Keratinocyte (primary cell): ENCODE measurements at regions not wholly inside any gene's neighbourhood (a gene's known extent, or its start where the extent isn't known, plus 50 kb on each side); places are given as distances from the start of the nearest gene placed in this dataset.

Source experiments
- DNase-seq: peaks from one replicate; pipeline ENCODE4 v3.0.0-alpha.2; 2011; ENCODE audit warnings: low read depth, missing footprints, low spot score
- FAIRE-seq: peaks from 2 replicates; lab custom pipeline; 2011; peaks lifted over from hg19 to GRCh38; lab: Jason Lieb, UNC
- H2AFZ ChIP-seq: 2 replicates; pipeline ENCODE4 v1.6.0; 2012; ENCODE audit warnings: low read length, control low read depth, inconsistent platforms; ENCODE audit not compliant: control insufficient read depth
- H3K27ac ChIP-seq: 2 replicates; pipeline ENCODE4 v1.5.1; 2011; ENCODE audit warnings: low read length; ENCODE audit not compliant: control insufficient read depth, insufficient read depth
- H3K27me3 ChIP-seq: 3 replicates; pipeline ENCODE4 v1.6.0; 2011; ENCODE audit warnings: low read length; ENCODE audit not compliant: control insufficient read depth, insufficient read depth; ENCODE audit errors: extremely low read depth
- H3K36me3 ChIP-seq, 2 experiments: 2 replicates in 1 of 2; 3 replicates in 1 of 2; pipeline ENCODE4 v1.5.1; 2011; ENCODE audit warnings: low read length in 2 of 2, mild to moderate bottlenecking in 1 of 2; ENCODE audit not compliant: control insufficient read depth in 2 of 2, insufficient read depth in 2 of 2; ENCODE audit errors: extremely low read depth in 1 of 2
- H3K4me1 ChIP-seq: 3 replicates; pipeline ENCODE4 v1.5.1; 2011; ENCODE audit warnings: low read length; ENCODE audit not compliant: control insufficient read depth, insufficient read depth; ENCODE audit errors: extremely low read depth
- H3K4me2 ChIP-seq: 3 replicates; pipeline ENCODE4 v1.6.0; 2011; ENCODE audit warnings: low read depth, low read length; ENCODE audit not compliant: control insufficient read depth, insufficient read depth; ENCODE audit errors: extremely low read depth
- H3K4me3 ChIP-seq, 3 experiments: fragments of 200-600 bp in 1 of 3; sonication (generic) in 1 of 3; 2 replicates in 2 of 3; 3 replicates in 1 of 3; pipeline ENCODE4 v1.5.1; 2011 to 2016; ENCODE audit warnings: low read length in 3 of 3, mild to moderate bottlenecking in 3 of 3, control low read depth in 2 of 3, inconsistent platforms in 1 of 3, low read depth in 1 of 3, mixed read lengths in 1 of 3, mixed run types in 1 of 3, moderate library complexity in 1 of 3; ENCODE audit not compliant: control insufficient read depth in 2 of 3, insufficient read depth in 2 of 3; ENCODE audit errors: extremely low read depth in 1 of 3
- H3K79me2 ChIP-seq: 2 replicates; pipeline ENCODE4 v1.6.0; 2012; ENCODE audit warnings: low read length; ENCODE audit not compliant: control insufficient read depth, insufficient read depth
- H3K9ac ChIP-seq: 3 replicates; pipeline ENCODE4 v1.6.0; 2011; ENCODE audit warnings: low read length; ENCODE audit not compliant: control insufficient read depth, insufficient read depth; ENCODE audit errors: extremely low read depth
- H3K9me1 ChIP-seq: 3 replicates; pipeline ENCODE4 v1.6.0; 2011; ENCODE audit warnings: low read length; ENCODE audit not compliant: control insufficient read depth, insufficient read depth; ENCODE audit errors: extremely low read depth
- H3K9me3 ChIP-seq: 2 replicates; pipeline ENCODE4 v1.5.1; 2012; ENCODE audit warnings: low read depth, low read length; ENCODE audit not compliant: control insufficient read depth
- H4K20me1 ChIP-seq: 3 replicates; pipeline ENCODE4 v1.6.0; 2011; ENCODE audit warnings: low read length; ENCODE audit not compliant: control insufficient read depth, insufficient read depth; ENCODE audit errors: extremely low read depth
- CTCF ChIP-seq, 3 experiments: IDR thresholded peaks in 1 of 3; conservative IDR thresholded peaks in 1 of 3; optimal IDR thresholded peaks in 1 of 3; 2 replicates in 2 of 3; 3 replicates in 1 of 3; pipeline versions ENCODE3 to v1.5.1; 2011; ENCODE audit warnings: low read length in 3 of 3, mild to moderate bottlenecking in 3 of 3, moderate library complexity in 2 of 3, control low read depth in 1 of 3, inconsistent platforms in 1 of 3; ENCODE audit not compliant: insufficient read depth in 2 of 3; ENCODE audit errors: extremely low read depth in 1 of 3
- EZH2 ChIP-seq: IDR thresholded peaks from one replicate; pipeline ENCODE4 v1.6.1; 2012; ENCODE audit warnings: inconsistent platforms, mild to moderate bottlenecking, low read length, moderate library complexity
- dilution Hi-C: fragments of 300-500 bp; cut with MboI; formaldehyde crosslinking; loops from one replicate; pipeline ENCODE4 v1.7.0; 2020; ENCODE audit warnings: low sequenced_read_pairs; ENCODE audit not compliant: extremely low pct_ligation_motif_present

- H3K9ac ChIP-seq = no peak overlapping the region
Observed at GRCh38 chr1:112852934-112853333, 103.1 kb downstream of the SLC16A1 start.

GRCh38 chr1:112852276-112852675 lies 103.7 kb downstream of the SLC16A1 start:
- no peaks in the 10 kb centered on the region for H3K27me3 ChIP-seq
- no peaks in the 10 kb centered on the region for H4K20me1 ChIP-seq
- dilution Hi-C loops = no loop called here
- H3K9me3 ChIP-seq = no peaks in the 10 kb centered on the region
- DNase-seq = no peak
- H3K27ac ChIP-seq = peak overlapping the region; percentile 49
- peak overlapping the region; percentile 27 for H3K4me2 ChIP-seq
- H3K4me3 ChIP-seq = peak overlapping the region in 1 of 3 experiments; percentile 13
- TF ChIP-seq EZH2 = no peak
- no peak for TF ChIP-seq CTCF (optimal IDR thresholded peaks at IDR 0.05 in 1 of 3, IDR thresholded peaks at IDR 0.05 in 1 of 3, conservative IDR thresholded peaks at IDR 0.05 in 1 of 3; ENCODE audit: extremely low read depth in 1 of 3, insufficient read depth in 2 of 3, low read length in 3 of 3)
- H3K36me3 ChIP-seq = no peaks in the 10 kb centered on the region
- FAIRE-seq = no peak
- H3K9me1 ChIP-seq = no peaks in the 10 kb centered on the region
- no peak overlapping the region for H2AFZ ChIP-seq
- no peaks in the 10 kb centered on the region for H3K79me2 ChIP-seq
- no peak overlapping the region for H3K9ac ChIP-seq
- peaks cover 17% of the 10 kb centered on the region for H3K4me1 ChIP-seq

More at GRCh38 chr1:112852934-112853333, 103.1 kb downstream of the SLC16A1 start:
- Histone ChIP-seq H3K4me3 (no peak overlapping the region), H2AFZ (no peak overlapping the region), H3K27ac (no peak overlapping the region), H3K9me1 (no peaks in the 10 kb centered on the region), H3K79me2 (no peaks in the 10 kb centered on the region), H4K20me1 (no peaks in the 10 kb centered on the region), H3K4me2 (no peak overlapping the region), H3K9me3 (no peaks in the 10 kb centered on the region), H3K36me3 (no peaks in the 10 kb centered on the region), H3K4me1 (peaks cover 17% of the 10 kb centered on the region), H3K27me3 (no peaks in the 10 kb centered on the region)
- TF ChIP-seq CTCF (optimal IDR thresholded peaks at IDR 0.05 in 1 of 3, IDR thresholded peaks at IDR 0.05 in 1 of 3, conservative IDR thresholded peaks at IDR 0.05 in 1 of 3; ENCODE audit: extremely low read depth in 1 of 3, insufficient read depth in 2 of 3, low read length in 3 of 3) = no peak
- no peak for TF ChIP-seq EZH2
- dilution Hi-C loops = no loop called here
- FAIRE-seq (no peak), DNase-seq (no peak)
